GM12864 (cell line): ENCODE measurements at regions not wholly inside any gene's neighbourhood (a gene's known extent, or its start where the extent isn't known, plus 50 kb on each side); places are given as distances from the start of the nearest gene placed in this dataset.
A peak's percentile ranks its signal among the peaks of the same experiment; 100 is the strongest.

Experiments
- DNase-seq: peaks from one replicate; pipeline ENCODE4 v3.0.0-alpha.2; 2011; ENCODE audit warnings: low read depth
- H3K4me3 ChIP-seq: 2 replicates; pipeline ENCODE4 v1.5.1; 2011; ENCODE audit warnings: mild to moderate bottlenecking, low read depth, low read length, control low read depth
- CTCF ChIP-seq: IDR thresholded peaks from 2 replicates; pipeline ENCODE4 v1.5.1; 2011; ENCODE audit warnings: low read depth, mild to moderate bottlenecking, moderate library complexity, low read length, control low read depth, inconsistent platforms; ENCODE audit errors: missing control alignments

- no peak overlapping the region for H3K4me3 ChIP-seq
- DNase-seq, result no peak
- no peak for TF ChIP-seq CTCF
These were observed 89.5 kb upstream of the SLC38A2 start for GRCh38 chr12:46461907-46462640.

- H3K4me3 ChIP-seq, result no peak overlapping the region
- TF ChIP-seq CTCF, result no peak
- no peak for DNase-seq
These were observed 88.9 kb upstream of the SLC38A2 start for GRCh38 chr12:46461459-46461858.

- no peak for TF ChIP-seq CTCF
- H3K4me3 ChIP-seq, result no peak overlapping the region
- DNase-seq, result no peak
These were observed 88.2 kb upstream of the SLC38A2 start for GRCh38 chr12:46460682-46461210.

GRCh38 chr12:46459861-46460545 lies 87.4 kb upstream of the SLC38A2 start:
- no peak overlapping the region for H3K4me3 ChIP-seq
- DNase-seq, result peak; percentile 36
- no peak for TF ChIP-seq CTCF

GRCh38 chr12:46459111-46459510 lies 86.5 kb upstream of the SLC38A2 start:
- TF ChIP-seq CTCF, result no peak
- no peak for DNase-seq
- no peak overlapping the region for H3K4me3 ChIP-seq

GRCh38 chr12:46458500-46459102 lies 86.0 kb upstream of the SLC38A2 start:
- DNase-seq, result no peak
- H3K4me3 ChIP-seq, result no peak overlapping the region
- no peak for TF ChIP-seq CTCF
